ENCODE measurements at regions not wholly inside any gene's neighbourhood (a gene's known extent, or its start where the extent isn't known, plus 50 kb on each side); places are given as distances from the start of the nearest gene placed in this dataset.

- no peak for TF ChIP-seq CTCF (conservative IDR thresholded peaks at IDR 0.05; ENCODE audit: low read depth, low read length)
- no peak for DNase-seq (ENCODE audit: low read depth)
- H3K4me3 ChIP-seq (ENCODE audit: low read depth, low read length) = no peak overlapping the region
Measured at GRCh38 chr2:128660836-128661235, 342.2 kb upstream of the HS6ST1 start.

GRCh38 chr2:128661311-128661710, 342.6 kb upstream of the HS6ST1 start:
- TF ChIP-seq CTCF (conservative IDR thresholded peaks at IDR 0.05; ENCODE audit: low read depth, low read length) = no peak
- no peak for DNase-seq (ENCODE audit: low read depth)
- no peak overlapping the region for H3K4me3 ChIP-seq (ENCODE audit: low read depth, low read length)

- no peak for TF ChIP-seq CTCF (conservative IDR thresholded peaks at IDR 0.05; ENCODE audit: low read depth, low read length)
- H3K4me3 ChIP-seq (ENCODE audit: low read depth, low read length) = no peak overlapping the region
- no peak for DNase-seq (ENCODE audit: low read depth)
Measured at GRCh38 chr2:128662051-128662471, 343.4 kb upstream of the HS6ST1 start.

- no peak for TF ChIP-seq CTCF (conservative IDR thresholded peaks at IDR 0.05; ENCODE audit: low read depth, low read length)
- no peak overlapping the region for H3K4me3 ChIP-seq (ENCODE audit: low read depth, low read length)
Measured at GRCh38 chr2:128663371-128664050, 344.8 kb upstream of the HS6ST1 start.

GRCh38 chr2:128664499-128664971, 345.9 kb upstream of the HS6ST1 start:
- H3K4me3 ChIP-seq (ENCODE audit: low read depth, low read length) = no peak overlapping the region
- TF ChIP-seq CTCF (conservative IDR thresholded peaks at IDR 0.05; ENCODE audit: low read depth, low read length) = peak; percentile 22
- peak; percentile 74 for DNase-seq (ENCODE audit: low read depth)

More at GRCh38 chr2:128663371-128664050, 344.8 kb upstream of the HS6ST1 start:
- no peak for DNase-seq (ENCODE audit: low read depth)

- TF ChIP-seq CTCF (conservative IDR thresholded peaks at IDR 0.05; ENCODE audit: low read depth, low read length) = no peak
- H3K4me3 ChIP-seq (ENCODE audit: low read depth, low read length) = no peak overlapping the region
- no peak for DNase-seq (ENCODE audit: low read depth)
Measured at GRCh38 chr2:128665113-128665512, 346.4 kb upstream of the HS6ST1 start.

- no peak for TF ChIP-seq CTCF (conservative IDR thresholded peaks at IDR 0.05; ENCODE audit: low read depth, low read length)
- DNase-seq (ENCODE audit: low read depth) = no peak
Measured at GRCh38 chr2:128666596-128666995, 347.9 kb upstream of the HS6ST1 start.

More at GRCh38 chr2:128666596-128666995, 347.9 kb upstream of the HS6ST1 start:
- no peak overlapping the region for H3K4me3 ChIP-seq (ENCODE audit: low read depth, low read length)

Measured in choroid plexus epithelial cell (primary cell).